ENCODE measurements at regions not wholly inside any gene's neighbourhood (a gene's known extent, or its start where the extent isn't known, plus 50 kb on each side); places are given as distances from the start of the nearest gene placed in this dataset.

GRCh38 chr5:128896675-128897074 lies 68.6 kb upstream of the SLC27A6 start:
- ATAC-seq: no peak
- TF ChIP-seq ESRRG (CRISPR knock-in tag; IDR thresholded peaks at IDR 0.05): no peak
- TF ChIP-seq TSHZ2 (CRISPR knock-in tag; IDR thresholded peaks at IDR 0.05): no peak
- TF ChIP-seq ISL1 (CRISPR knock-in tag; IDR thresholded peaks at IDR 0.05): no peak
- no peak for TF ChIP-seq ZFP30 (CRISPR knock-in tag; IDR thresholded peaks at IDR 0.05)
- TF ChIP-seq CSDC2 (CRISPR knock-in tag; IDR thresholded peaks at IDR 0.05): no peak

- TF ChIP-seq TSHZ2 (CRISPR knock-in tag; IDR thresholded peaks at IDR 0.05): no peak
- no peak for TF ChIP-seq ZFP3 (CRISPR knock-in tag; IDR thresholded peaks at IDR 0.05)
- TF ChIP-seq SNAI2 (CRISPR knock-in tag; IDR thresholded peaks at IDR 0.05): no peak
- TF ChIP-seq ISL1 (CRISPR knock-in tag; IDR thresholded peaks at IDR 0.05): no peak
- no peak for TF ChIP-seq ZFP30 (CRISPR knock-in tag; IDR thresholded peaks at IDR 0.05)
- TF ChIP-seq OSR1 (CRISPR knock-in tag; IDR thresholded peaks at IDR 0.05): no peak
- no peak for TF ChIP-seq ESRRG (CRISPR knock-in tag; IDR thresholded peaks at IDR 0.05)
- TF ChIP-seq TCF4 (CRISPR knock-in tag; IDR thresholded peaks at IDR 0.05; ENCODE audit: borderline replicate concordance): no peak
- TF ChIP-seq BACH2 (CRISPR knock-in tag; IDR thresholded peaks at IDR 0.05; ENCODE audit: borderline replicate concordance): no peak
- TF ChIP-seq POU6F1 (CRISPR knock-in tag; IDR thresholded peaks at IDR 0.05; ENCODE audit: borderline replicate concordance, low read depth): no peak
- no peak for TF ChIP-seq ARNTL (CRISPR knock-in tag; IDR thresholded peaks at IDR 0.05; ENCODE audit: borderline replicate concordance, low read depth)
- TF ChIP-seq ZC3H10 (CRISPR knock-in tag; IDR thresholded peaks at IDR 0.05): no peak
- no peak for ATAC-seq
These were observed 61.7 kb upstream of the SLC27A6 start for GRCh38 chr5:128903550-128903949.

DNA sequence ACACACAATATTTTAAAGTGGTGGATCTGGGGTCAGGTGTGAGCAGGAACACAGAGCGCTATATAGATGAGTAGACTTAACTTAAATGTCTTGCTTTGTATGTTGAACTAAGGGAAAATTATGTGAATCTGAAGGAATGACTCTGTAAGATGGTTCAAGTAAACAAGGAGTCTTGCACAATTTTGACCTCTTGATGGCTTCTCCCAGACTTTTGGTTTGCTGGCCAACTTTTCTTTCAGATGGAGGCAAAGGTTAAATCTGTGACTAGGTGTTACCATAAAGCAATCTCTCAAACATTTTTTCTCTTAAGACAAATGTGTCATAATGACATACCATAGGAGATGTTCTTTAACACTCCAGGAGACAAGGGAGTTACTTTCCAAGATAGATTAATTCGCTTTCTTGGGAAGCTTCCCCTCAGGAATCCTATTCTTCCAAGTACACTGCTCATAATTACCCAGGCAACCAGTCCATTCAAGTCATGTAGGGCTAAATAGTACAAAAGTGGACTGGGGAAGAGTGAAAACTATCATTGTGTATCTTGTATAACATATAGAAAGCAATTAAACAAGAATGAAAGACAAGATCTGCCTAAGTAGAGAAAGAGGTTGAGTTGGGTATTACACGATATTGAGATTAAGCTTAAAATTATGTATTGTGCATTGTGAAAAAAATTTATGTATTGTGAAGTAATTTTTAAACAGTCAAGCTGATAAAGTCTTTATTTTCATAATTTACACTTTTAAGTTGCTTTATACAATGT lies 60.3 kb upstream of the SLC27A6 start:
- TF ChIP-seq ZC3H10 (CRISPR knock-in tag; IDR thresholded peaks at IDR 0.05): no peak
- no peak for TF ChIP-seq PPARA (CRISPR knock-in tag; IDR thresholded peaks at IDR 0.05; ENCODE audit: borderline replicate concordance)
- TF ChIP-seq TOX (CRISPR knock-in tag; IDR thresholded peaks at IDR 0.05; ENCODE audit: borderline replicate concordance): no peak
- TF ChIP-seq CREB5 (CRISPR knock-in tag; IDR thresholded peaks at IDR 0.05; ENCODE audit: low read depth): no peak
- TF ChIP-seq TCF4 (CRISPR knock-in tag; IDR thresholded peaks at IDR 0.05; ENCODE audit: borderline replicate concordance): no peak
- TF ChIP-seq ARNTL (CRISPR knock-in tag; IDR thresholded peaks at IDR 0.05; ENCODE audit: borderline replicate concordance, low read depth): no peak
- no peak for TF ChIP-seq PATZ1 (CRISPR knock-in tag; IDR thresholded peaks at IDR 0.05; ENCODE audit: borderline replicate concordance)
- no peak for TF ChIP-seq OSR1 (CRISPR knock-in tag; IDR thresholded peaks at IDR 0.05)
- no peak for TF ChIP-seq SNAI2 (CRISPR knock-in tag; IDR thresholded peaks at IDR 0.05)
- peak; percentile 47 for ATAC-seq

Measured in SK-N-SH treated with all-trans-retinoic acid at 6 μM for 48 hours (cell line).